ENCODE measurements at regions not wholly inside any gene's neighbourhood (a gene's known extent, or its start where the extent isn't known, plus 50 kb on each side); places are given as distances from the start of the nearest gene placed in this dataset.

DNA sequence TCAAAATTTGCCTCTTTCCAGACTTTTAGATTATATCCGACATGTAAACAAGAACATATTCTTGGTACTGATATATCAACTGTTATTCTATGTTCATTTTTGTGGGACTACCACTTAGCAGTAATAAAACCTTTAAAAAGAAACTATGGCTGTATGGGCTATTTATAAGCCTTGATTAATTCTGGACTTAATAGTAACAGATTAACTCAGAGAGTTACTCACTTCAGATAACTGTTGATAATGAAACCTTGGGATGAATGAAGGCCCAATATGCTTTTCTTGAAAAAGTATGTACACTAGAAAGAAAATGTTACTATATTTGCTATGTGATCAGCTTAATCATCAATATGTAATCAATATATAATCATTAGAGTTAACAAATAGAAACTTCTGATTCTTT is 595.9 kb upstream of the BOD1L1 start:
- Histone ChIP-seq H3K79me2 (ENCODE audit: insufficient read depth, low read length) (no peaks in the 10 kb centered on the region), H2BK15ac (ENCODE audit: low read depth, low read length) (no peak overlapping the region), H4K8ac (replicated peaks; ENCODE audit: insufficient read length, low read depth, low read length) (no peak overlapping the region), H2BK120ac (ENCODE audit: low read depth, low read length, poor library complexity, severe bottlenecking) (no peak overlapping the region), H4K5ac (ENCODE audit: insufficient read length, low read depth, low read length) (no peak overlapping the region), H2AFZ (ENCODE audit: low read length) (no peak overlapping the region), H3K4me1 (ENCODE audit: insufficient read depth, low read length) (no peaks in the 10 kb centered on the region; the same call in 1 of the 2 replicates), H2BK20ac (ENCODE audit: low read depth, low read length, poor library complexity, severe bottlenecking) (no peak overlapping the region), H3K9me3 (ENCODE audit: control insufficient read depth, low read depth, low read length) (no peaks in the 10 kb centered on the region), H3K27ac (ENCODE audit: insufficient read length, low read depth, low read length) (no peak overlapping the region), H3K27me3 (ENCODE audit: insufficient read depth, low read length) (peaks cover 7% of the 10 kb centered on the region; the same call in 1 of the 2 replicates), H3K4ac (ENCODE audit: low read depth, low read length) (no peak overlapping the region), H4K20me1 (ENCODE audit: control insufficient read depth, insufficient read depth, insufficient read length) (no peaks in the 10 kb centered on the region), H3K4me2 (ENCODE audit: insufficient read depth, insufficient read length, low read length) (no peak overlapping the region), H2BK12ac (ENCODE audit: insufficient read length, low read depth, low read length) (no peak overlapping the region), H3K9ac (ENCODE audit: extremely low read depth, insufficient read length, low read length) (no peak overlapping the region), H4K91ac (ENCODE audit: insufficient read length, low read depth, low read length) (no peak overlapping the region), H2AK5ac (ENCODE audit: insufficient read length, low read length) (no peak overlapping the region), H3K14ac (ENCODE audit: insufficient read depth, low read length) (no peak overlapping the region), H3T11ph (ENCODE audit: low read length) (no peak overlapping the region), H2BK5ac (ENCODE audit: insufficient read length, low read length) (no peak overlapping the region), H3K56ac (ENCODE audit: insufficient read length, low read depth, low read length) (no peak overlapping the region), H3K23me2 (ENCODE audit: insufficient read length, low read depth, low read length, poor library complexity, severe bottlenecking) (no peaks in the 10 kb centered on the region), H3K23ac (ENCODE audit: insufficient read length, low read depth, low read length) (no peak overlapping the region), H3K18ac (ENCODE audit: insufficient read length, low read depth, low read length) (no peak overlapping the region), H3K79me1 (ENCODE audit: insufficient read depth, low read depth, low read length, poor library complexity, severe bottlenecking) (no peaks in the 10 kb centered on the region)
- Mint-ChIP-seq H3K4me3 (no peak overlapping the region), H3K36me3 (ENCODE audit: insufficient read depth in 1 of 3, low read depth in 3 of 3) (no peaks in the 10 kb centered on the region), H3K27ac (no peak overlapping the region), H3K9me3 (no peaks in the 10 kb centered on the region; a peak in 2 of 5 replicates), H3K4me1 (peaks cover 7 to 12% of the 10 kb centered on the region in 2 experiments), H3K27me3 (ENCODE audit: low read depth) (peaks cover 50% of the 10 kb centered on the region)
- no CpG with 5 or more reads among the region's 1 CpG for WGBS (ENCODE audit: extremely low coverage, insufficient read length, low lambda C conversion rate)
- no peak for DNase-seq
- TF ChIP-seq, protein P1, sequence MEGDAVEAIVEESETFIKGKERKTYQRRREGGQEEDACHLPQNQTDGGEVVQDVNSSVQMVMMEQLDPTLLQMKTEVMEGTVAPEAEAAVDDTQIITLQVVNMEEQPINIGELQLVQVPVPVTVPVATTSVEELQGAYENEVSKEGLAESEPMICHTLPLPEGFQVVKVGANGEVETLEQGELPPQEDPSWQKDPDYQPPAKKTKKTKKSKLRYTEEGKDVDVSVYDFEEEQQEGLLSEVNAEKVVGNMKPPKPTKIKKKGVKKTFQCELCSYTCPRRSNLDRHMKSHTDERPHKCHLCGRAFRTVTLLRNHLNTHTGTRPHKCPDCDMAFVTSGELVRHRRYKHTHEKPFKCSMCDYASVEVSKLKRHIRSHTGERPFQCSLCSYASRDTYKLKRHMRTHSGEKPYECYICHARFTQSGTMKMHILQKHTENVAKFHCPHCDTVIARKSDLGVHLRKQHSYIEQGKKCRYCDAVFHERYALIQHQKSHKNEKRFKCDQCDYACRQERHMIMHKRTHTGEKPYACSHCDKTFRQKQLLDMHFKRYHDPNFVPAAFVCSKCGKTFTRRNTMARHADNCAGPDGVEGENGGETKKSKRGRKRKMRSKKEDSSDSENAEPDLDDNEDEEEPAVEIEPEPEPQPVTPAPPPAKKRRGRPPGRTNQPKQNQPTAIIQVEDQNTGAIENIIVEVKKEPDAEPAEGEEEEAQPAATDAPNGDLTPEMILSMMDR (conservative IDR thresholded peaks at IDR 0.05) = no peak

Data from H9 (cell line).